ENCODE measurements at regions not wholly inside any gene's neighbourhood (a gene's known extent, or its start where the extent isn't known, plus 50 kb on each side); places are given as distances from the start of the nearest gene placed in this dataset.

DNA sequence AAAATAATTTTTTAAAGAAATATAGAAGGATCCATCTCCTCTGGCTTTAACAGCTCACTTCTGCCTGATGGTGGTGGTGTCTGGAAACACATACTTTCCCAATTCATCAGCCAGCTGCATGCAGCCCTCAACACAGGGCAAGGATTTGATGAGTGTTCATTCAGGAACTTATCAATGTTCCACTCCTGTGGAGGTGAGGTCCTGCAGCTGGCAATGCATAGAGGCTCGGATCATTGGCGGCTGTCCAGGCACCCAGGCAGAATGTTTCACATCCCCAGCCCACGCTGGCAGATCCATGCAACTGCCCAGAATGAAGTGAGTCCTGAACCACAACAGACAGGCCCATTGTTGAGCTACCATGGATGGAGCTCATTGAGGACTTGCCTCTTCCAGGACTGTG, 55.2 kb upstream of the KCNMA1 start:
- no peaks in the 10 kb centered on the region for H3K36me3 ChIP-seq (ENCODE audit: insufficient read depth, low read length)
- H3K27me3 ChIP-seq (ENCODE audit: insufficient read depth, low read length): no peaks in the 10 kb centered on the region
- TF ChIP-seq, protein P1, sequence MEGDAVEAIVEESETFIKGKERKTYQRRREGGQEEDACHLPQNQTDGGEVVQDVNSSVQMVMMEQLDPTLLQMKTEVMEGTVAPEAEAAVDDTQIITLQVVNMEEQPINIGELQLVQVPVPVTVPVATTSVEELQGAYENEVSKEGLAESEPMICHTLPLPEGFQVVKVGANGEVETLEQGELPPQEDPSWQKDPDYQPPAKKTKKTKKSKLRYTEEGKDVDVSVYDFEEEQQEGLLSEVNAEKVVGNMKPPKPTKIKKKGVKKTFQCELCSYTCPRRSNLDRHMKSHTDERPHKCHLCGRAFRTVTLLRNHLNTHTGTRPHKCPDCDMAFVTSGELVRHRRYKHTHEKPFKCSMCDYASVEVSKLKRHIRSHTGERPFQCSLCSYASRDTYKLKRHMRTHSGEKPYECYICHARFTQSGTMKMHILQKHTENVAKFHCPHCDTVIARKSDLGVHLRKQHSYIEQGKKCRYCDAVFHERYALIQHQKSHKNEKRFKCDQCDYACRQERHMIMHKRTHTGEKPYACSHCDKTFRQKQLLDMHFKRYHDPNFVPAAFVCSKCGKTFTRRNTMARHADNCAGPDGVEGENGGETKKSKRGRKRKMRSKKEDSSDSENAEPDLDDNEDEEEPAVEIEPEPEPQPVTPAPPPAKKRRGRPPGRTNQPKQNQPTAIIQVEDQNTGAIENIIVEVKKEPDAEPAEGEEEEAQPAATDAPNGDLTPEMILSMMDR (IDR thresholded peaks at IDR 0.05; ENCODE audit: low read length): no peak
- no peak for TF ChIP-seq EZH2 (IDR thresholded peaks at IDR 0.05; ENCODE audit: borderline replicate concordance, low read length)
- no peak overlapping the region for H3K9ac ChIP-seq (ENCODE audit: low read length)
- no peaks in the 10 kb centered on the region for H3K4me1 ChIP-seq (ENCODE audit: insufficient read depth, low read length, severe bottlenecking)
- H2AFZ ChIP-seq (ENCODE audit: low read length): no peak overlapping the region
- no peak overlapping the region for H3K4me3 ChIP-seq (ENCODE audit: low read depth, low read length, poor library complexity, severe bottlenecking)
- no peak overlapping the region for H3K27ac ChIP-seq (ENCODE audit: low read depth, low read length, poor library complexity, severe bottlenecking)
- H3K4me2 ChIP-seq (ENCODE audit: low read length): no peak overlapping the region
- H3K9me3 ChIP-seq (ENCODE audit: low read length): no peaks in the 10 kb centered on the region
- H3F3A ChIP-seq (ENCODE audit: insufficient read depth, low read length): no peaks in the 10 kb centered on the region
- no peaks in the 10 kb centered on the region for H3K9me2 ChIP-seq (ENCODE audit: low read depth, low read length)
- no peaks in the 10 kb centered on the region for H4K20me1 ChIP-seq (ENCODE audit: insufficient read depth, low read length)
- H3K79me2 ChIP-seq (ENCODE audit: insufficient read depth, low read length): no peaks in the 10 kb centered on the region

DNA sequence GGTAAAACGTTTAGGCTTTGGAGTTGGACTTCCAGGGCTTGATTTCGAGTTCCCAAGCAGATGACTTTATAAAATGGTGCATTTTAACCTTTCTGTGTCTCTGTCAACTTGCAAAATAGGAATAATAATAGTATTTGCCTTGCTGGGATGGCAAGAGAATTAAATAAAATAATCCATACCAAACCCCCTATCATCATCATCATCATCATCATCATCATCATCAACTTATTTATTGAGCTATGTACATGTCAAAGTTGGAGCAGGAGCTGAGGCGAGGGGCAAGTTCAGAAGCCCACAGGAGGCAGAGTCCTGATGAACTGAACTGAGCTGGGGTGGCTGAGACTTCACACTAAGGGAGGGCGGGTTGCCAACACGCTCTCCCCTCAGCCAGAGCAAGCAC, 51.7 kb upstream of the KCNMA1 start:
- Histone ChIP-seq H2AFZ (ENCODE audit: low read length) (no peak overlapping the region), H3K4me2 (ENCODE audit: low read length) (no peak overlapping the region), H4K20me1 (ENCODE audit: insufficient read depth, low read length) (no peaks in the 10 kb centered on the region), H3K9me3 (ENCODE audit: low read length) (no peaks in the 10 kb centered on the region), H3K4me1 (ENCODE audit: insufficient read depth, low read length, severe bottlenecking) (no peaks in the 10 kb centered on the region), H3K27me3 (ENCODE audit: insufficient read depth, low read length) (no peaks in the 10 kb centered on the region), H3K27ac (ENCODE audit: low read depth, low read length, poor library complexity, severe bottlenecking) (no peak overlapping the region), H3K9me2 (ENCODE audit: low read depth, low read length) (no peaks in the 10 kb centered on the region), H3K79me2 (ENCODE audit: insufficient read depth, low read length) (no peaks in the 10 kb centered on the region), H3K4me3 (ENCODE audit: low read depth, low read length, poor library complexity, severe bottlenecking) (no peak overlapping the region), H3F3A (ENCODE audit: insufficient read depth, low read length) (no peaks in the 10 kb centered on the region), H3K36me3 (ENCODE audit: insufficient read depth, low read length) (no peaks in the 10 kb centered on the region), H3K9ac (ENCODE audit: low read length) (no peak overlapping the region)
- no peak for TF ChIP-seq EZH2 (IDR thresholded peaks at IDR 0.05; ENCODE audit: borderline replicate concordance, low read length)

DNA sequence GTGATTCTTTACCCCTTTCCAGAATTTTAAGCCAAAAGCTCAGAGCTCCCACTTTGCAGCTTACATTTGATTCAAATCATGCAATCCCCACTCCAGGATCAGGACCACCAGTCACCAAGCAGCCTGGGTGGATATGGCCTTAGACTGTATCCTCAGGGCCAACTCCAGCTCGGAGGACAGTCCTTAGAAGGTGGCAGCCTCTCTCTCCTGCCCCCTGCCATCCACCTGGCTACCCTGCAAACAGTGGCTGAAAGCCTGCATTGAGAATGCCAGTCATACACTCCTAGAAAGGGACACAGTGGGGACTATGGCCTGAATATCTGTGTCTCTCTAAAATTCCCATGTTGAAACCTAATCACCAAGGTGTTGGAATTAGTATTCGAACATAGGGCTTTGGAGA, 50.0 kb upstream of the KCNMA1 start:
- no peaks in the 10 kb centered on the region for H3K9me2 ChIP-seq (ENCODE audit: low read depth, low read length)
- no peaks in the 10 kb centered on the region for H4K20me1 ChIP-seq (ENCODE audit: insufficient read depth, low read length)
- H2AFZ ChIP-seq (ENCODE audit: low read length): no peak overlapping the region
- no peak overlapping the region for H3K9ac ChIP-seq (ENCODE audit: low read length)
- H3K27ac ChIP-seq (ENCODE audit: low read depth, low read length, poor library complexity, severe bottlenecking): no peak overlapping the region
- no peaks in the 10 kb centered on the region for H3K79me2 ChIP-seq (ENCODE audit: insufficient read depth, low read length)
- TF ChIP-seq, protein P1 (IDR thresholded peaks at IDR 0.05; ENCODE audit: low read length): no peak
- TF ChIP-seq EZH2 (IDR thresholded peaks at IDR 0.05; ENCODE audit: borderline replicate concordance, low read length): no peak
- H3K36me3 ChIP-seq (ENCODE audit: insufficient read depth, low read length): no peaks in the 10 kb centered on the region
- H3K4me1 ChIP-seq (ENCODE audit: insufficient read depth, low read length, severe bottlenecking): no peaks in the 10 kb centered on the region
- H3K4me3 ChIP-seq (ENCODE audit: low read depth, low read length, poor library complexity, severe bottlenecking): no peak overlapping the region
- H3K9me3 ChIP-seq (ENCODE audit: low read length): no peaks in the 10 kb centered on the region
- H3K27me3 ChIP-seq (ENCODE audit: insufficient read depth, low read length): no peaks in the 10 kb centered on the region
- H3K4me2 ChIP-seq (ENCODE audit: low read length): no peak overlapping the region
- H3F3A ChIP-seq (ENCODE audit: insufficient read depth, low read length): no peaks in the 10 kb centered on the region

All from OCI-LY1 (cell line).